Epidermal melanocyte (primary cell): ENCODE measurements at regions not wholly inside any gene's neighbourhood (a gene's known extent, or its start where the extent isn't known, plus 50 kb on each side); places are given as distances from the start of the nearest gene placed in this dataset.
A peak's percentile ranks its signal among the peaks of the same experiment; 100 is the strongest.

ENCODE experiments used
- DNase-seq: peaks from one replicate; pipeline ENCODE4 v3.0.0; 2011; ENCODE audit warnings: low spot score; ENCODE audit not compliant: insufficient read length

- DNase-seq, result no peak
These were observed 144.7 kb upstream of the LYZL1 start for GRCh38 chr10:29144126-29144525.

- DNase-seq, result no peak
These were observed 142.4 kb upstream of the LYZL1 start for GRCh38 chr10:29146311-29147100.

GRCh38 chr10:29150010-29150409 is 138.9 kb upstream of the LYZL1 start:
- no peak for DNase-seq

- DNase-seq, result no peak
These were observed 137.9 kb upstream of the LYZL1 start for GRCh38 chr10:29151005-29151404.

GRCh38 chr10:29157321-29157720 is 131.5 kb upstream of the LYZL1 start:
- no peak for DNase-seq

- DNase-seq, result no peak
These were observed 130.8 kb upstream of the LYZL1 start for GRCh38 chr10:29158066-29158465.

GRCh38 chr10:29160150-29160617 is 128.7 kb upstream of the LYZL1 start:
- DNase-seq, result peak; percentile 57

GRCh38 chr10:29163746-29164145 is 125.1 kb upstream of the LYZL1 start:
- no peak for DNase-seq

- DNase-seq, result no peak
These were observed 122.2 kb upstream of the LYZL1 start for GRCh38 chr10:29166713-29167112.

- peak; percentile 55 for DNase-seq
These were observed 119.8 kb upstream of the LYZL1 start for GRCh38 chr10:29169021-29169420.

GRCh38 chr10:29171717-29172116 is 117.2 kb upstream of the LYZL1 start:
- no peak for DNase-seq

- no peak for DNase-seq
These were observed 114.5 kb upstream of the LYZL1 start for GRCh38 chr10:29174389-29174788.

GRCh38 chr10:29176845-29177832 is 111.7 kb upstream of the LYZL1 start:
- DNase-seq, result no peak

- DNase-seq, result no peak
These were observed 106.9 kb upstream of the LYZL1 start for GRCh38 chr10:29181936-29182335.

GRCh38 chr10:29183301-29183945 is 105.4 kb upstream of the LYZL1 start:
- no peak for DNase-seq

- DNase-seq, result no peak
These were observed 104.5 kb upstream of the LYZL1 start for GRCh38 chr10:29184205-29185000.

GRCh38 chr10:29185050-29185449 is 103.8 kb upstream of the LYZL1 start:
- no peak for DNase-seq

- DNase-seq, result no peak
These were observed 102.6 kb upstream of the LYZL1 start for GRCh38 chr10:29186221-29186620.

GRCh38 chr10:29189256-29189655 is 99.6 kb upstream of the LYZL1 start:
- peak; percentile 53 for DNase-seq

GRCh38 chr10:29191674-29192073 is 97.2 kb upstream of the LYZL1 start:
- DNase-seq, result no peak

- no peak for DNase-seq
These were observed 89.5 kb upstream of the LYZL1 start for GRCh38 chr10:29199339-29199738.
